A549 (cell line): ENCODE measurements at regions not wholly inside any gene's neighbourhood (a gene's known extent, or its start where the extent isn't known, plus 50 kb on each side); places are given as distances from the start of the nearest gene placed in this dataset.

Experiments
- ATAC-seq, 2 experiments: fragments of 200-7000 bp in 1 of 2; fragments of >200 bp in 1 of 2; cut with Nextera tagmentation in 1 of 2; cut with Tn5 transposase in 1 of 2; 3 replicates each; pipeline versions ENCODE4 v1.8.0 to v1.9.1; 2018 to 2020; ENCODE audit warnings: mild to moderate bottlenecking in 1 of 2, moderate library complexity in 1 of 2
- CTCF ChIA-PET: fragments of 300-600 bp; sonication (Branson Sonifier 250); formaldehyde crosslinking; extraction: SDS; loops from one replicate; lab custom pipeline; 2021; ENCODE audit warnings: antibody characterized with exemption, inconsistent platforms; lab: Yijun Ruan, JAX
- POLR2A ChIA-PET: fragments of 350-600 bp; formaldehyde crosslinking; extraction: SDS; loops from one replicate; lab custom pipeline; 2021; ENCODE audit warnings: antibody characterized with exemption, inconsistent platforms; lab: Yijun Ruan, JAX
- DNase-seq, 2 experiments: peaks; one replicate each; pipeline versions ENCODE4 v3.0.0 to v3.0.0-alpha.2; 2011 to 2016; ENCODE audit warnings: low read depth in 1 of 2, low spot score in 1 of 2
- FAIRE-seq: peaks from 2 replicates; lab custom pipeline; 2011; peaks lifted over from hg19 to GRCh38; lab: Jason Lieb, UNC
- H3K27ac ChIP-seq, 2 experiments: fragments of >200 bp; sonication (Bioruptor Twin); formaldehyde crosslinking; 3 replicates each; pipeline ENCODE4 v1.5.1; 2016 to 2017
- H3K4me1 ChIP-seq: fragments of >200 bp; sonication (Bioruptor Twin); formaldehyde crosslinking; 3 replicates; pipeline ENCODE4 v1.6.1; 2016
- H3K4me2 ChIP-seq: fragments of >200 bp; sonication (Bioruptor Twin); formaldehyde crosslinking; 3 replicates; pipeline ENCODE4 v1.6.1; 2016
- H3K4me3 ChIP-seq: fragments of >200 bp; sonication (Bioruptor Twin); formaldehyde crosslinking; 3 replicates; pipeline ENCODE4 v1.5.1; 2016
- H3K9me3 ChIP-seq: fragments of >200 bp; sonication (Bioruptor Twin); formaldehyde crosslinking; 3 replicates; pipeline ENCODE4 v1.6.1; 2016
- BHLHE40 ChIP-seq: IDR thresholded peaks from 2 replicates; pipeline ENCODE4 v1.6.1; 2012; ENCODE audit warnings: low read depth, low read length, inconsistent platforms
- CBX8 ChIP-seq: fragments of 200-600 bp; sonication (generic); IDR thresholded peaks from 2 replicates; pipeline ENCODE4 v1.6.1; 2016
- CEBPB ChIP-seq, 2 experiments: fragments of >200 bp in 1 of 2; sonication (Bioruptor Twin) in 1 of 2; formaldehyde crosslinking in 1 of 2; IDR thresholded peaks; 2 replicates each; pipeline ENCODE4 v1.6.1; 2012 to 2016
- EP300 ChIP-seq, 2 experiments: fragments of >200 bp; sonication (Bioruptor Twin); formaldehyde crosslinking; IDR thresholded peaks; 2 replicates in 1 of 2; 3 replicates in 1 of 2; pipeline ENCODE4 v1.6.1; 2016 to 2017
- FOSB ChIP-seq: fragments of 250-450 bp; sonication (Bioruptor Pico); IDR thresholded peaks from 2 replicates; pipeline ENCODE4 v1.5.0; 2020; ENCODE audit warnings: mild to moderate bottlenecking, moderate library complexity
- HOXA7 ChIP-seq: fragments of 250-450 bp; sonication (Bioruptor Pico); IDR thresholded peaks from 2 replicates; pipeline ENCODE4 v1.5.0; 2020; ENCODE audit warnings: mild to moderate bottlenecking, moderate library complexity
- NR3C1 ChIP-seq: fragments of >200 bp; sonication (Bioruptor Twin); formaldehyde crosslinking; IDR thresholded peaks from 3 replicates; pipeline ENCODE4 v1.6.1; 2017
- RARB ChIP-seq: fragments of 250-450 bp; sonication (Bioruptor Pico); IDR thresholded peaks from 2 replicates; pipeline ENCODE4 v1.8.0; 2021; ENCODE audit warnings: mild to moderate bottlenecking, moderate library complexity
- RNF2 ChIP-seq: fragments of 200-600 bp; sonication (generic); IDR thresholded peaks from 2 replicates; pipeline ENCODE4 v1.6.1; 2016; ENCODE audit warnings: low read depth, mild to moderate bottlenecking, antibody characterized with exemption, moderate library complexity, borderline replicate concordance
- SREBF2 ChIP-seq: fragments of 450-650 bp; IDR thresholded peaks from 2 replicates; pipeline ENCODE4 v1.6.1; 2014; ENCODE audit warnings: mild to moderate bottlenecking, moderate library complexity
- TP53 ChIP-seq: fragments of 250-450 bp; sonication (Bioruptor Pico); IDR thresholded peaks from 2 replicates; pipeline ENCODE4 v1.5.0; 2021; ENCODE audit warnings: mild to moderate bottlenecking, moderate library complexity
- ZC3H11A ChIP-seq: fragments of 450-650 bp; IDR thresholded peaks from 2 replicates; pipeline ENCODE4 v1.6.1; 2014; ENCODE audit warnings: antibody characterized with exemption, mild to moderate bottlenecking
- ZNF302 ChIP-seq: fragments of 250-450 bp; sonication (Bioruptor Pico); IDR thresholded peaks from 2 replicates; pipeline ENCODE4 v1.9.0; 2021; ENCODE audit warnings: inconsistent platforms, mild to moderate bottlenecking, moderate library complexity
- ZSCAN20 ChIP-seq: fragments of 250-450 bp; sonication (Bioruptor Pico); IDR thresholded peaks from 2 replicates; pipeline ENCODE4 v1.8.0; 2022; ENCODE audit warnings: mild to moderate bottlenecking, moderate library complexity
- WGBS: methylation state at CpG from one replicate; pipeline ENCODE4 v1.1.6; 2017; ENCODE audit errors: missing lambda C conversion rate; 5-methylcytosine and 5-hydroxymethylcytosine counted together
- TF ChIP-seq, protein P1 (sequence below): fragments of >200 bp; sonication (Bioruptor Twin); formaldehyde crosslinking; IDR thresholded peaks from 3 replicates; pipeline ENCODE4 v1.5.1; 2016
- TF ChIP-seq, protein P2 (sequence below): fragments of >200 bp; sonication (Bioruptor Twin); formaldehyde crosslinking; IDR thresholded peaks from 2 replicates; pipeline ENCODE4 v1.6.1; 2016
- TF ChIP-seq, protein P3 (sequence below): fragments of 250-450 bp; sonication (Bioruptor Pico); IDR thresholded peaks from 2 replicates; pipeline ENCODE4 v1.5.0; 2021; ENCODE audit warnings: mild to moderate bottlenecking, moderate library complexity, borderline replicate concordance
- TF ChIP-seq, protein P4 (sequence below): fragments of 150-350 bp; IDR thresholded peaks from 2 replicates; pipeline ENCODE4 v1.6.1; 2014; ENCODE audit warnings: low read depth, mild to moderate bottlenecking, low read length
- TF ChIP-seq, protein P5 (sequence below): fragments of 250-450 bp; sonication (Bioruptor Pico); IDR thresholded peaks from 2 replicates; pipeline ENCODE4 v1.5.0; 2020; ENCODE audit warnings: low read depth, mild to moderate bottlenecking, moderate library complexity
- TF ChIP-seq, protein P6 (sequence below): fragments of 450-650 bp; IDR thresholded peaks from 2 replicates; pipeline ENCODE4 v1.6.1; 2014; ENCODE audit warnings: antibody characterized with exemption
- TF ChIP-seq, protein P7 (sequence below): IDR thresholded peaks from 2 replicates; pipeline ENCODE4 v1.6.1; 2012

DNA sequence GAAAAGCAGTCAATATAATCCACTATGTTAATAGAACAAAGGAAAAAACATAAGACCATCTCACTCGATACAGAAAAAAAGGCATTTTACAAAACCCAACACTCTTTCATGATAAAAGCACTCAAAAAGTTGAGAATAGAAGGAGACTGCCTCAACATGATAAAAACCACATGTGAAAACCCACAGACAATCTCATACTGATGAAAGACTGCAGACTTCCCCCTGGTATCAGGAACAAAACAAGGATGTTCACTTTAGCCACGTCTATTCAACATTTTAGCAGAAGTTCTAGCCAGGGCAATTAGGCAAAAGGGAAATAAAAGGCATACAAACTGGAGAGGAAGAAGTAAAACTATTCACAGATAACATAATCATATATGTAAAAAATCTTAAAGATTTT is 285.9 kb downstream of the EIPR1 start (continued):
- TF ChIP-seq, protein P1, sequence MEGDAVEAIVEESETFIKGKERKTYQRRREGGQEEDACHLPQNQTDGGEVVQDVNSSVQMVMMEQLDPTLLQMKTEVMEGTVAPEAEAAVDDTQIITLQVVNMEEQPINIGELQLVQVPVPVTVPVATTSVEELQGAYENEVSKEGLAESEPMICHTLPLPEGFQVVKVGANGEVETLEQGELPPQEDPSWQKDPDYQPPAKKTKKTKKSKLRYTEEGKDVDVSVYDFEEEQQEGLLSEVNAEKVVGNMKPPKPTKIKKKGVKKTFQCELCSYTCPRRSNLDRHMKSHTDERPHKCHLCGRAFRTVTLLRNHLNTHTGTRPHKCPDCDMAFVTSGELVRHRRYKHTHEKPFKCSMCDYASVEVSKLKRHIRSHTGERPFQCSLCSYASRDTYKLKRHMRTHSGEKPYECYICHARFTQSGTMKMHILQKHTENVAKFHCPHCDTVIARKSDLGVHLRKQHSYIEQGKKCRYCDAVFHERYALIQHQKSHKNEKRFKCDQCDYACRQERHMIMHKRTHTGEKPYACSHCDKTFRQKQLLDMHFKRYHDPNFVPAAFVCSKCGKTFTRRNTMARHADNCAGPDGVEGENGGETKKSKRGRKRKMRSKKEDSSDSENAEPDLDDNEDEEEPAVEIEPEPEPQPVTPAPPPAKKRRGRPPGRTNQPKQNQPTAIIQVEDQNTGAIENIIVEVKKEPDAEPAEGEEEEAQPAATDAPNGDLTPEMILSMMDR: no peak
- TF ChIP-seq ZNF302 (CRISPR knock-in tag) (no peak), NR3C1 (no peak)

DNA sequence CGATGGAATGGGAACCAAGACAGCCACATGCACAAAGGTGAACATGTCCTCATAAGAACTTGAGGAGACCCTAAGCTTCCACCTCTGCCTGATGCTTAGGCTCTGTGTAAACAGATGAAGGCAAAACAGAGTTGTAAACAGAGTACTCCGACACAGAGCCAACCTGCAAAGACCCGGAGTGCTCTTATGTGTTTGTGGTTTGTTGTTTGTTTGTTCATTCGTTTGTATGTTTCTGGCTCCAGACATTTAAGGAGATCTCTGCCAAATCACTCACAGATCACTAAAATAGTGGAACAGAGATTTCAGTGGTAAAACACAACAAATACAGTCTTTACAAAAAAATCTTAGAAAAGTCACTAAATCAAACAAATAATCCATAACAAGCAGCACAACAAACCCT is 294.9 kb downstream of the EIPR1 start:
- ChIA-PET CTCF (no interaction called here), POLR2A (no interaction called here)
- ATAC-seq: no peak
- Histone ChIP-seq H3K27ac (no peak overlapping the region), H3K4me1 (no peaks in the 10 kb centered on the region), H3K4me2 (no peak overlapping the region), H3K9me3 (no peaks in the 10 kb centered on the region), H3K4me3 (no peak overlapping the region)
- TF ChIP-seq, protein P2, sequence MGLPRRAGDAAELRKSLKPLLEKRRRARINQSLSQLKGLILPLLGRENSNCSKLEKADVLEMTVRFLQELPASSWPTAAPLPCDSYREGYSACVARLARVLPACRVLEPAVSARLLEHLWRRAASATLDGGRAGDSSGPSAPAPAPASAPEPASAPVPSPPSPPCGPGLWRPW: no peak
- TF ChIP-seq CBX8 (peak; percentile 95), RNF2 (0 out of 2 replicates have a peak, but pooled peaks have one; percentile 80)
- FAIRE-seq: no peak
- no peak for DNase-seq
- WGBS: 0% methylated on average over 4 of the region's 4 CpGs

DNA sequence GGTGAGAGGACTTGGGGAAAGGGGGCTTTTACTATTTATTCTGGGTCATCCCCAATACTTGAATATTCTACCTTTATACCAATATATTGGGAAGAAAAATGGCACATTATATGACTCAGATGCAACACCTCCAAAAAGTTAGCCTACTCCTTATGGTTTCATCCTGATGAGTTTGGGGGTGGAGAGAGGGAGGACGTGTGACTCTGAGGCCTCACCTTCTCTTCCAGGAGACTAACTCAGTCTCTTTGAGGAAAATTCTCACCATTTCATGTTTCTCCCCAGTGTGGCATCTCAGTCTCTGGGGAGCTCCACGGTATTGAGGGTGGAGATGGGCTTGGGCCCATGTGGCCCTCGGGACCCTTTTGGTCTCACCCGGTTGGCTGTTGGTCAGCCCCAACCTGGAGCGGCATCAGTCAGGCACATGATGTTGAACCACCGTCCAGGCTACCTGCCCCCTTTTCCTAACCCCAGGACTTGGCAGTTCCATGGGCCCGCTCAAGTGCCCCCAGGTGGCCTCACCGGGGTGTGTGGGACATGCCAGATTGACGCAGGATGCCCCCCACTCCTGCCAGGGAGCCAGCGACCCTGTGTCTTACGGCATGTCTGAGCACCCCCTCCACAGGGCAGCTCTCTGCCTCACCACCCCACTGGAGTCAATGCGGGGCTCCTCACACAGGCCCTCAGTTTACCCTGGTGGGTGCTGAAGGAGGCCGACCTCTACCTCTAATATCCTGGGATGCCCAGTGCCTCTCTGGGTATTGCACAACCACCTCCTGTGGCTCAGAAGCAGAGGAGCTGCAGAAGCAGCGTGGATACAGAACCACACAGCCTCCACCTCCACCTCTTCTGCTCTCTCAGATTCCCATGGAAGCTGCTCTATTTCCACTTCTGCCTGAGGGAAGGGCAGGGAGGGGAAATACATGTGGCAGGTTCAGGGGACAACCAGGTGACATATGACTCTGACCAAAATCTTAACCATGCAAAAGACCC is 297.4 kb downstream of the EIPR1 start:
- WGBS: 27% methylated on average over 13 of the region's 14 CpGs
- ChIA-PET POLR2A (no interaction called here), CTCF (no interaction called here)
- no peak for FAIRE-seq
- Histone ChIP-seq H3K4me3 (no peak overlapping the region), H3K9me3 (no peaks in the 10 kb centered on the region), H3K27ac (no peak overlapping the region), H3K4me2 (no peak overlapping the region), H3K4me1 (no peaks in the 10 kb centered on the region)
- DNase-seq: no peak
- TF ChIP-seq, protein P3, sequence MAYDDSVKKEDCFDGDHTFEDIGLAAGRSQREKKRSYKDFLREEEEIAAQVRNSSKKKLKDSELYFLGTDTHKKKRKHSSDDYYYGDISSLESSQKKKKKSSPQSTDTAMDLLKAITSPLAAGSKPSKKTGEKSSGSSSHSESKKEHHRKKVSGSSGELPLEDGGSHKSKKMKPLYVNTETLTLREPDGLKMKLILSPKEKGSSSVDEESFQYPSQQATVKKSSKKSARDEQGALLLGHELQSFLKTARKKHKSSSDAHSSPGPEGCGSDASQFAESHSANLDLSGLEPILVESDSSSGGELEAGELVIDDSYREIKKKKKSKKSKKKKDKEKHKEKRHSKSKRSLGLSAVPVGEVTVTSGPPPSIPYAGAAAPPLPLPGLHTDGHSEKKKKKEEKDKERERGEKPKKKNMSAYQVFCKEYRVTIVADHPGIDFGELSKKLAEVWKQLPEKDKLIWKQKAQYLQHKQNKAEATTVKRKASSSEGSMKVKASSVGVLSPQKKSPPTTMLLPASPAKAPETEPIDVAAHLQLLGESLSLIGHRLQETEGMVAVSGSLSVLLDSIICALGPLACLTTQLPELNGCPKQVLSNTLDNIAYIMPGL (CRISPR knock-in tag): no peak
- peak; percentile 35 to 58; a peak in 3 of 4 replicates for TF ChIP-seq CEBPB (IDR thresholded peaks at IDR 0.05)
- ATAC-seq: no peak

DNA sequence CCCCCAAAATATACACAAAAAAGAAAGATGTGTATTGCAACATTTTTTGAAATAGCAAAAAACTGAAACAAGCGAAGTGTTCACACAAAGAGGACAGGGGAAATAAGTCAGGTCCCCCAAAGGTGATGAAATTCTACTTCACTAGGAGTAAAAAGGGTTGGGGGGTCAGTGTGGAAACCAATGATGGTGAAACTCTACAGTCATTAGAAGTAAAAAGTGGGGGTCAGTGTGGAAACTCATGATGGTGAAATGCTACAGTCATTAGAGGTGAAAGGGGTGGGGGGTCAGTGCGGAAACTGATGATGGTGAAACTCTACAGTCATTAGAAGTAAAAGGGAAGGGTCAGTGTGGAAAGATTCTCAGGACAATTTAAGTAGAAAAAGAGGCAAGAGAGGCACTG is 298.2 kb downstream of the EIPR1 start:
- Histone ChIP-seq H3K4me2 (no peak overlapping the region), H3K4me1 (no peaks in the 10 kb centered on the region), H3K27ac (no peak overlapping the region), H3K4me3 (no peak overlapping the region), H3K9me3 (no peaks in the 10 kb centered on the region)
- WGBS: 32% methylated on average over 2 of the region's 2 CpGs
- POLR2A ChIA-PET: no interaction called here
- CTCF ChIA-PET: no interaction called here
- FAIRE-seq (no peak), ATAC-seq (no peak), DNase-seq (no peak)
- TF ChIP-seq, protein P4, sequence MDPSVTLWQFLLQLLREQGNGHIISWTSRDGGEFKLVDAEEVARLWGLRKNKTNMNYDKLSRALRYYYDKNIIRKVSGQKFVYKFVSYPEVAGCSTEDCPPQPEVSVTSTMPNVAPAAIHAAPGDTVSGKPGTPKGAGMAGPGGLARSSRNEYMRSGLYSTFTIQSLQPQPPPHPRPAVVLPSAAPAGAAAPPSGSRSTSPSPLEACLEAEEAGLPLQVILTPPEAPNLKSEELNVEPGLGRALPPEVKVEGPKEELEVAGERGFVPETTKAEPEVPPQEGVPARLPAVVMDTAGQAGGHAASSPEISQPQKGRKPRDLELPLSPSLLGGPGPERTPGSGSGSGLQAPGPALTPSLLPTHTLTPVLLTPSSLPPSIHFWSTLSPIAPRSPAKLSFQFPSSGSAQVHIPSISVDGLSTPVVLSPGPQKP: no peak
- TF ChIP-seq EP300 (IDR thresholded peaks at IDR 0.05) (no peak), ZSCAN20 (CRISPR knock-in tag) (no peak), SREBF2 (no peak), TP53 (CRISPR knock-in tag) (no peak), HOXA7 (no peak), FOSB (CRISPR knock-in tag) (no peak), RARB (CRISPR knock-in tag) (no peak), BHLHE40 (no peak), ZC3H11A (no peak)
- TF ChIP-seq, protein P5, sequence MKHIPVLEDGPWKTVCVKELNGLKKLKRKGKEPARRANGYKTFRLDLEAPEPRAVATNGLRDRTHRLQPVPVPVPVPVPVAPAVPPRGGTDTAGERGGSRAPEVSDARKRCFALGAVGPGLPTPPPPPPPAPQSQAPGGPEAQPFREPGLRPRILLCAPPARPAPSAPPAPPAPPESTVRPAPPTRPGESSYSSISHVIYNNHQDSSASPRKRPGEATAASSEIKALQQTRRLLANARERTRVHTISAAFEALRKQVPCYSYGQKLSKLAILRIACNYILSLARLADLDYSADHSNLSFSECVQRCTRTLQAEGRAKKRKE (CRISPR knock-in tag): no peak
- TF ChIP-seq, protein P6, sequence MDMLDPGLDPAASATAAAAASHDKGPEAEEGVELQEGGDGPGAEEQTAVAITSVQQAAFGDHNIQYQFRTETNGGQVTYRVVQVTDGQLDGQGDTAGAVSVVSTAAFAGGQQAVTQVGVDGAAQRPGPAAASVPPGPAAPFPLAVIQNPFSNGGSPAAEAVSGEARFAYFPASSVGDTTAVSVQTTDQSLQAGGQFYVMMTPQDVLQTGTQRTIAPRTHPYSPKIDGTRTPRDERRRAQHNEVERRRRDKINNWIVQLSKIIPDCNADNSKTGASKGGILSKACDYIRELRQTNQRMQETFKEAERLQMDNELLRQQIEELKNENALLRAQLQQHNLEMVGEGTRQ: no peak
- TF ChIP-seq, protein P7, sequence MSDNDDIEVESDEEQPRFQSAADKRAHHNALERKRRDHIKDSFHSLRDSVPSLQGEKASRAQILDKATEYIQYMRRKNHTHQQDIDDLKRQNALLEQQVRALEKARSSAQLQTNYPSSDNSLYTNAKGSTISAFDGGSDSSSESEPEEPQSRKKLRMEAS: no peak
